ENCODE measurements at regions not wholly inside any gene's neighbourhood (a gene's known extent, or its start where the extent isn't known, plus 50 kb on each side); places are given as distances from the start of the nearest gene placed in this dataset.
"Not testable (repeated sequence)": the region's sequence is repeated elsewhere in the genome, so short reads cannot be mapped to it uniquely, and the experiment has no call there.

GRCh38 chr9:7545371-7546165 is 254.0 kb downstream of the DMAC1 start:
- DNase-seq (ENCODE audit: low read depth in 2 of 2, low spot score in 1 of 2): no peak

- no peak for DNase-seq (ENCODE audit: low read depth in 2 of 2, low spot score in 1 of 2)
These were observed 256.9 kb downstream of the DMAC1 start for GRCh38 chr9:7542693-7543092.

- DNase-seq (ENCODE audit: low read depth in 2 of 2, low spot score in 1 of 2): no peak
These were observed 257.5 kb downstream of the DMAC1 start for GRCh38 chr9:7542126-7542525.

GRCh38 chr9:7536310-7536939 is 263.2 kb downstream of the DMAC1 start:
- no peak for DNase-seq (ENCODE audit: low read depth in 2 of 2, low spot score in 1 of 2)

GRCh38 chr9:7534211-7534935 is 265.2 kb downstream of the DMAC1 start:
- no peak for DNase-seq (ENCODE audit: low read depth in 2 of 2, low spot score in 1 of 2)

GRCh38 chr9:7533376-7534090 is 266.0 kb downstream of the DMAC1 start:
- DNase-seq (ENCODE audit: low read depth in 2 of 2, low spot score in 1 of 2): no peak

GRCh38 chr9:7523426-7524043 is 276.0 kb downstream of the DMAC1 start:
- no peak for DNase-seq (ENCODE audit: low read depth in 2 of 2, low spot score in 1 of 2)

- DNase-seq (ENCODE audit: low read depth in 2 of 2, low spot score in 1 of 2): no peak
These were observed 279.2 kb downstream of the DMAC1 start for GRCh38 chr9:7520396-7520795.

- DNase-seq (ENCODE audit: low read depth in 2 of 2, low spot score in 1 of 2): no peak
These were observed 283.2 kb downstream of the DMAC1 start for GRCh38 chr9:7516376-7516775.

- no peak for DNase-seq (ENCODE audit: low read depth in 2 of 2, low spot score in 1 of 2)
These were observed 289.4 kb downstream of the DMAC1 start for GRCh38 chr9:7510199-7510598.

- no peak for DNase-seq (ENCODE audit: low read depth in 2 of 2, low spot score in 1 of 2)
These were observed 289.9 kb downstream of the DMAC1 start for GRCh38 chr9:7509576-7510145.

- DNase-seq (ENCODE audit: low read depth in 2 of 2, low spot score in 1 of 2): no peak
These were observed 291.1 kb downstream of the DMAC1 start for GRCh38 chr9:7508516-7508915.

- DNase-seq (ENCODE audit: low read depth in 2 of 2, low spot score in 1 of 2): no peak
These were observed 291.9 kb downstream of the DMAC1 start for GRCh38 chr9:7507566-7508270.

GRCh38 chr9:7507026-7507425 is 292.6 kb downstream of the DMAC1 start:
- no peak for DNase-seq (ENCODE audit: low read depth in 2 of 2, low spot score in 1 of 2)

GRCh38 chr9:7500521-7500920 is 299.1 kb downstream of the DMAC1 start:
- DNase-seq (ENCODE audit: low read depth in 2 of 2, low spot score in 1 of 2): no peak

GRCh38 chr9:7491641-7492040 is 307.9 kb downstream of the DMAC1 start:
- no peak for DNase-seq (ENCODE audit: low read depth in 2 of 2, low spot score in 1 of 2)

- DNase-seq (ENCODE audit: low read depth in 2 of 2, low spot score in 1 of 2): no peak
These were observed 309.1 kb downstream of the DMAC1 start for GRCh38 chr9:7490317-7491108.

GRCh38 chr9:7489036-7489435 is 310.5 kb downstream of the DMAC1 start:
- DNase-seq (ENCODE audit: low read depth in 2 of 2, low spot score in 1 of 2): no peak

GRCh38 chr9:7484014-7484413 is 315.6 kb downstream of the DMAC1 start:
- DNase-seq (ENCODE audit: low read depth in 2 of 2, low spot score in 1 of 2): not testable (repeated sequence)

Measured in stimulated activated CD8-positive, alpha-beta memory T cell treated with anti-CD3 and anti-CD28 coated beads, Interleukin-4, amount 100 ng/mL, for 4 hours (primary cell).